Mesothelial cell of epicardium (in vitro differentiated cells): ENCODE measurements at regions not wholly inside any gene's neighbourhood (a gene's known extent, or its start where the extent isn't known, plus 50 kb on each side); places are given as distances from the start of the nearest gene placed in this dataset.
"Not testable (repeated sequence)": the region's sequence is repeated elsewhere in the genome, so short reads cannot be mapped to it uniquely, and the experiment has no call there.

Experiments used
- DNase-seq, 2 experiments: peaks; one replicate each; pipeline ENCODE4 v3.0.0; 2021; ENCODE audit warnings: low spot score in 2 of 2; ENCODE audit not compliant: unreplicated experiment in 2 of 2
- H3K27ac Mint-ChIP-seq: 2 replicates; pipeline ENCODE4 v1.8.0; 2021; ENCODE audit warnings: mixed read lengths
- H3K27me3 Mint-ChIP-seq: 2 replicates; pipeline ENCODE4 v1.8.0; 2021; ENCODE audit warnings: low read depth, mixed read lengths
- H3K36me3 Mint-ChIP-seq: 2 replicates; pipeline ENCODE4 v1.8.0; 2021; ENCODE audit warnings: mixed read lengths
- H3K4me1 Mint-ChIP-seq: 2 replicates; pipeline ENCODE4 v1.8.0; 2021; ENCODE audit warnings: mixed read lengths
- H3K4me3 Mint-ChIP-seq: 2 replicates; pipeline ENCODE4 v1.8.0; 2021; ENCODE audit warnings: mild to moderate bottlenecking, moderate library complexity, mixed read lengths
- H3K9me3 Mint-ChIP-seq: 2 replicates; pipeline ENCODE4 v1.8.0; 2021; ENCODE audit warnings: mixed read lengths
- CTCF ChIP-seq: fragments of 200-600 bp; sonication (generic); IDR thresholded peaks from one replicate; pipeline ENCODE4 v1.5.0; 2021; ENCODE audit warnings: antibody characterized with exemption; ENCODE audit not compliant: unreplicated experiment

- TF ChIP-seq CTCF, result no peak
- no peaks in the 10 kb centered on the region for H3K27me3 Mint-ChIP-seq
- H3K27ac Mint-ChIP-seq, result no peak overlapping the region
- no peaks in the 10 kb centered on the region for H3K36me3 Mint-ChIP-seq
- no peak overlapping the region for H3K4me3 Mint-ChIP-seq
- H3K4me1 Mint-ChIP-seq, result no peaks in the 10 kb centered on the region
- H3K9me3 Mint-ChIP-seq, result peaks cover 45% of the 10 kb centered on the region
- no peak for DNase-seq
These were observed 216.4 kb downstream of the ANKRD30B start for GRCh38 chr18:14964406-14964805.

GRCh38 chr18:14964976-14965375, 217.0 kb downstream of the ANKRD30B start:
- not testable (repeated sequence) for DNase-seq, H3K27ac Mint-ChIP-seq, H3K36me3 Mint-ChIP-seq, H3K27me3 Mint-ChIP-seq, H3K4me3 Mint-ChIP-seq, H3K4me1 Mint-ChIP-seq
- peaks cover 45% of the 10 kb centered on the region for H3K9me3 Mint-ChIP-seq

GRCh38 chr18:14965553-14965952, 217.6 kb downstream of the ANKRD30B start:
- no peaks in the 10 kb centered on the region for H3K27me3 Mint-ChIP-seq
- no peak overlapping the region for H3K27ac Mint-ChIP-seq

GRCh38 chr18:14967246-14967645, 219.3 kb downstream of the ANKRD30B start:
- H3K36me3 Mint-ChIP-seq, H3K4me3 Mint-ChIP-seq, DNase-seq, H3K27me3 Mint-ChIP-seq, H3K27ac Mint-ChIP-seq, H3K4me1 Mint-ChIP-seq: not testable (repeated sequence)
- H3K9me3 Mint-ChIP-seq, result peaks cover 47% of the 10 kb centered on the region

More at GRCh38 chr18:14965553-14965952, 217.6 kb downstream of the ANKRD30B start:
- Mint-ChIP-seq H3K4me3 (no peak overlapping the region), H3K9me3 (peaks cover 45% of the 10 kb centered on the region), H3K36me3 (no peaks in the 10 kb centered on the region), H3K4me1 (no peaks in the 10 kb centered on the region)
- TF ChIP-seq CTCF, result no peak
- DNase-seq, result no peak

- Mint-ChIP-seq H3K27ac (no peak overlapping the region), H3K36me3 (no peaks in the 10 kb centered on the region), H3K4me1 (no peaks in the 10 kb centered on the region), H3K4me3 (no peak overlapping the region), H3K27me3 (no peaks in the 10 kb centered on the region), H3K9me3 (peaks cover 59% of the 10 kb centered on the region)
- no peak for DNase-seq
- TF ChIP-seq CTCF, result no peak
These were observed 221.5 kb downstream of the ANKRD30B start for GRCh38 chr18:14969500-14969899.

GRCh38 chr18:14970027-14970426, 222.1 kb downstream of the ANKRD30B start:
- TF ChIP-seq CTCF, result no peak
- Mint-ChIP-seq H3K9me3 (peaks cover 56% of the 10 kb centered on the region), H3K4me1 (no peaks in the 10 kb centered on the region), H3K27ac (no peak overlapping the region), H3K4me3 (no peak overlapping the region), H3K27me3 (no peaks in the 10 kb centered on the region), H3K36me3 (no peaks in the 10 kb centered on the region)
- no peak for DNase-seq

- no peak for TF ChIP-seq CTCF
- H3K9me3 Mint-ChIP-seq, result peaks cover 66% of the 10 kb centered on the region
These were observed 223.7 kb downstream of the ANKRD30B start for GRCh38 chr18:14971461-14972185.

GRCh38 chr18:14973421-14973820, 225.4 kb downstream of the ANKRD30B start:
- H3K9me3 Mint-ChIP-seq, result peaks cover 81% of the 10 kb centered on the region
- not testable (repeated sequence) for DNase-seq, H3K4me1 Mint-ChIP-seq, H3K36me3 Mint-ChIP-seq, H3K27me3 Mint-ChIP-seq, H3K4me3 Mint-ChIP-seq, H3K27ac Mint-ChIP-seq

More at GRCh38 chr18:14971461-14972185, 223.7 kb downstream of the ANKRD30B start:
- no peaks in the 10 kb centered on the region for H3K36me3 Mint-ChIP-seq
- no peak overlapping the region for H3K4me3 Mint-ChIP-seq
- no peaks in the 10 kb centered on the region for H3K27me3 Mint-ChIP-seq
- no peaks in the 10 kb centered on the region for H3K4me1 Mint-ChIP-seq
- H3K27ac Mint-ChIP-seq, result no peak overlapping the region
- no peak for DNase-seq
